Body of pancreas (tissue), 4 donors: ENCODE measurements at regions not wholly inside any gene's neighbourhood (a gene's known extent, or its start where the extent isn't known, plus 50 kb on each side); places are given as distances from the start of the nearest gene placed in this dataset.

Experiments
- CTCF ChIP-seq, 7 experiments: fragments of 450-650 bp in 4 of 7; fragments of 200-600 bp in 3 of 7; sonication (generic) in 3 of 7; IDR thresholded peaks; one replicate each; pipeline ENCODE4 v1.5.1; 2016 to 2019; ENCODE audit warnings: antibody characterized with exemption in 7 of 7
- POLR2A ChIP-seq, 3 donors: fragments of 450-650 bp; IDR thresholded peaks; one replicate each; pipeline ENCODE4 v1.6.1; 2016; ENCODE audit warnings: antibody characterized with exemption in 3 of 3, mild to moderate bottlenecking in 2 of 3

- TF ChIP-seq CTCF (IDR thresholded peaks at IDR 0.05) (no peak), POLR2A (IDR thresholded peaks at IDR 0.05) (no peak)
Observed at GRCh38 chr5:101103874-101104273, 200.8 kb upstream of the ST8SIA4 start.
